ENCODE measurements at regions not wholly inside any gene's neighbourhood (a gene's known extent, or its start where the extent isn't known, plus 50 kb on each side); places are given as distances from the start of the nearest gene placed in this dataset.

DNA sequence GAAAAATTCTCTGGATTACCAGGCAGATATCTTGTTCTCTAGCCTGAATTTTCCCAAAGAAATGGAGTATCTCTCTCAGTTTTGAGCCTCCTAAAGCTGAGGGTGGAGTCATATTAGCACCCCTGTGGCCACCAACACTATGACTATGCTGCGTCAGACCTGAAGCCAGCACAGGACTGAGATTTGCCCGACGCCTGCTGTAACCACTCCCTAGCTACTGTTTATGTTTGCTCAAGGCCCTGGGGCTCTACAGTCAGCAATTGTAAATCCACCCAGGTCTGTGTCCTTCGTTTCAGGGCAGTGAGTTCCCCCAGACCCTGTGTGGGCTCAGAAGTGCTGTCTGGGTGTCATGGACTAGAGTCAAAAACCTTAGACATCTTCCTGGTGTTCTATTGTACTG lies 61.4 kb downstream of the ZXDA start:
- intact Hi-C loops (cut with DNase I), result no loop called here
- DNase-seq (ENCODE audit: low spot score), result no peak

DNA sequence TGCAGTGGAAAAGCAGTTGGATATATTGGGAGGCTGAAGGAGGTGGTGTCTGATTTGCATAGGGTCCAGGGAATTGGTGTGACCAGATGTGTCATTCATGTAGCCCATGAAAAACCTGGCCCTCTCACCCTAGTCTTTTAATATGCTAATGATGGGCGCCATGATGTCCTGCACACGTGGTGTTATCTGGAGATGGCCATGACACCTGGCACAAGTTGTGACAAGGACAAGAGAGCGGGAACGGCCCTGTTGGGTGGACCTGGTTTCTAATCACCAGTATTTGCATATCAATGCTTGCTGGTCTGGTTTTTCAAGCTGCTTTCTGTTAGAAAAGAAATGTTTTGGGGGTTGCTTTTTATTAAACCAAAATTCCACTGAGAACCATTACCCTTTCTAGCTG lies 87.4 kb downstream of the ZXDA start:
- DNase-seq (ENCODE audit: low spot score), result no peak
- intact Hi-C loops (cut with DNase I), result no loop called here

DNA sequence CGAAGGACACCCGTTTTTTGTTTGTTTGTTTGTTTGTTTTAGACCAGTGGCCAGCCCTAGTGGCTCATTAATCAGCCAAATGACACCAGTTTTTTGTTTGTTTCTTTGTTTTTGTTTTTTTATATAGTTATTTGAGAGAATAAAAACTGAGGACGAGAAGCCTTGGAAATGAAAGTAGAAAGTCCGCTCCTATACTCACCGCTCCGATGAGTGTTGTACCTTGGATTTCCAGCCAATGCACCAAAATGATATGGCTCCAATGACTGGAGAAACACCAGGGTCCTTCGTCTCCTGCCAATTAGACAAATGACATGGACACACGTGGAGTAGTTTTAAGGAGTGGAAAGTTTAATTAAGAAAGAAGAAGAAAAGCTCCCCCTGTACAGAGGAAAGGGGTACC lies 87.9 kb downstream of the ZXDA start:
- intact Hi-C loops (cut with DNase I), result no loop called here
- no peak for DNase-seq (ENCODE audit: low spot score)

DNA sequence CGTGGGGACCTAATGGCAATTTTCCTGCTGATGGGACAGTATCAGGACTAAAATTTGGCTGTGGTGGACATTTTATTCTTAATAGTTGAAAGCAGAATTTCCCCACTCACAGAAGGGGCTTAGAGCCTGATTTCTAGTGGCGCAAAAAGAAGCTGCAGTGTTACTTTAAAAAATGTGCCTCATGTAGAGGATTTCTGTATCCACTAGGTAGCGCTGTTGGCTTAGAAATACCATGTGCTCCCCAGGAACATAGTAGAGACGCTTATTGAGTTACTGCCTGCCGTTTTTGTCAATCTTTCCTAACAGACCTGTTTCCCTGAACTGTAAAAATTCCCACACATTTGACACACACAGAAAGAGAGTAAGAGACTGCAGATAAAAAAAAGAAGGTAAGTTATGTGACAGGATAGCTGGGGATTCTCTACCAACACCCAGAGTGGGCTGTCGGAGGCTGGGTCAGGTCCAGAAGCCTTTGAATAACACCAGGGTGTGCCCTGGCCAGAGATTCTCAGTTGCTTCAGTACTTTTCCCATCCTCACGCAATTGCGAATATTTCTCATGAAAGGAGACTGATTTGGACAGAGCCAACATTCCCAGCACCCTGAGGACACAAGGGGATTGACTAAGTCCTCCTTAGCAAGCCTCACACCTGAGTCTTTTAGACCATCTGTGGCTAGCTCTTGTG lies 88.4 kb downstream of the ZXDA start:
- DNase-seq (ENCODE audit: low spot score), result no peak

DNA sequence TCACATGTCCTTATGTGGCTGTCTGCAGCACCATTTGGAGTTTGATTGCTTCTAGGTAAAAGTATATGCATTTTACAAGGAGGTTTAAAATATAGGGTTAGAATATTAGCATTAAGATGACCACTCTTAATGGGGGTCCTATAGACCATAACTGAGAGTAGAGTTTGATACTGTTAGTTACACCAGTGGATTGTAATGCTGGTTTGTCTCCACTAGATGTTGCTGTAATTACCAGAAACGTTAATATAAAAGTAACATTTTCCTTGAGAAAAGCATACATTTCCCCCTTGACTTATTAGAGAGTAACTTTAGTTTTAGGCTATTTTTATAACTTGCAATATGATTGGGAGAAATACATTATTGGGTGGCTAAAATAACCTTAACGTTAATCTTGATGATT lies 93.0 kb downstream of the ZXDA start:
- intact Hi-C loops (cut with DNase I), result no loop called here
- DNase-seq (ENCODE audit: low spot score), result no peak

More for the DNA sequence above, 88.4 kb downstream of the ZXDA start:
- intact Hi-C loops (cut with DNase I), result loop anchor here (2.0 kb wide), 2 partner anchors 99 to 107 kb away; no protein-coding TSS in a partner anchor

DNA sequence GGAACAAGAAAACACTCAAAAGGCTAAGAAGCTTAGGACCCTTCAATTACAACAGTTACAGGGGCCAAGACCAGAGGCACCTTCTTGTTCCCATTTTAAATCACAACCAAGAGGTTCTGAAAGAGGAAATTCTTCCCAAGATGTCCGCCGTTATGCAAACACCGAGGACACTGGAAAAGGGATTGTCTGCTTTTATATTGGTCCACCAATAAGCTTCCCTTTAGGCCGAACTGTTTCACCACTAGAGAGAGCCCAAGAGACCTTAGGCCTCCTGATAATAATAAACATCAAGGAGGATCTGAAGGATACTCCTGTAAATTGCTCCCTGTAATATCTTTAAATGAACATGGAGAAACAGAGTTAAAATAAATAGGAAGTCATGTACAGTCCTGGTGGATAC lies 92.6 kb upstream of the NLRP2B start:
- no peak for DNase-seq (ENCODE audit: low spot score)
- intact Hi-C loops (cut with DNase I), result no loop called here

DNA sequence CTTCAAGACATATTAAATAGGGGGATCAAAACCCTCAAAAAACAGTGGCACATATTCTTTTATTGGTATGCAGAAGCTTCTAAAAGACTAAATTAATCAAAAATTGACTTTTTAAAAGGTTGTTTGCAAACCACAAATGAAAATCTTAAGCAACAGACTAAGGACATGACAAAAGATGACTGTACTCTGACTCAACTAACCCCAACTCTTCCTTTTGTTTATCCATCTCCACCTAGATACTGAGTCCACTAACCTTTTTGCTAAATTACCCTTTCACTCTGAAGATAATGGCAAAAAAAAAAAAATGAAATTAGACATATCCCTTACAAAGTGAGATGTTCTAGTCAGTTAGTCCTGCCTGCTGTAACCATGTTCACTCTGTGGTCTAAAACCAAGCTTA lies 91.6 kb upstream of the NLRP2B start:
- DNase-seq (ENCODE audit: low spot score), result no peak
- intact Hi-C loops (cut with DNase I), result no loop called here

DNA sequence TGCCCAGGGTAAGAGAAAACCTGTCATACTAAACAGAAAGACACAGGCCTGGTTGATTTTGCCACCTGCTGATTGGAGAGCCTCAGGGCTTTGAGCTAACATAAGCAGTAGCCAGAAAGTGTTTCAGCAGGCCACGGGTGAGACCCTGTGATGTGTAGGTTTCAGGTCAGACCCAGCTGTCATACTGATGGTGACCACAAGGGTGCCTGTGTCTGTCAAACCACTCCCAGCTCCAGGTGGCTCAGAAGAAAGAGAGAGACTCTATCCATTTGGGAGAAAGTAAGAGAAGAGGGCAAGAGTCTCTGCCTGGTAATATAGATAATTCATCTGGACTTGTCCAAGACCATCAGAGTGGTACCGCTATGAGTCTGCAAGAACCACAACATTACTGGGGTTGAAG lies 72.8 kb upstream of the NLRP2B start:
- no peak for DNase-seq (ENCODE audit: low spot score)
- intact Hi-C loops (cut with DNase I), result no loop called here

DNA sequence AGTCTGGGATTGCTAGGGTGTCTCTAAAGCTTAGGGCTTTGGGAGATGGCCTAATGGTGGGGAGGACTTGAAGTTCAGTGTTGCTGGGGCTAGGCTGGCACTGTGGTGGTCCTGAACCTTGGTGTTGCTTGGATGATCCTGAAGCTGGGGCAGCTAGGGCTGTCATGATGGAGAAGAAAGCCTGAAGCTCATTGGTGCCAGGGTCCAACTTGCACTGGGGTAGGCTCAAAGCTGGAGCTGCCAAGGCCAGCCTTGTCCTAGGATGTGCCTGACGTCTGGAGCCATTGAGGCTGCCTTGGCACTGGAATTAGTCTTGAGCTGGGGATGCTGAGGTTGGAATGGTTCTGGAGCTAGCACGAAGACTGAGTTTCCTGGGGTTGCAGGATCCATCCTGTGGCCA lies 61.0 kb upstream of the NLRP2B start:
- intact Hi-C loops (cut with DNase I), result no loop called here
- peak; percentile 55 for DNase-seq (ENCODE audit: low spot score)

DNA sequence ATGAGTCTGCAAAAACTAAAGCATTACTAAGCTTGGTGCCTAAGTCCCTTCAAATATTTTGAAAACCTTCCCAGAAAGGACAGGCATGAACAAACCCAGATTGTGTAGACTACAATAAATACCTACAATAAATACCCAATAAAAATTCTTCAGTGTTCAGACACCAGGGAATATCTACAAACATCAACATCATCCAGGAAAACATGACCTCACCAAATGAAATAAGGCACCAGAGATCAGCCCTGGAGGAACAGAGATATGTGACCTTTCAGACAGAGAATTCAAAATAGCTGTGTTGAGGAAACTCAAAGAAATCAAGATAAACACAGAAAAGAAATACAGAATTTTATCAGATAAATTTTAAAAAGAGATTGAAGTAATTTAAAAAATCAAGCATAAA lies 57.8 kb upstream of the NLRP2B start:
- intact Hi-C loops (cut with DNase I), result no loop called here
- no peak for DNase-seq (ENCODE audit: low spot score)

Data from cardiac septum (tissue), 1 donor.